HL-60 (cell line): ENCODE measurements at regions not wholly inside any gene's neighbourhood (a gene's known extent, or its start where the extent isn't known, plus 50 kb on each side); places are given as distances from the start of the nearest gene placed in this dataset.

Experiments
- DNase-seq, 2 experiments: peaks; one replicate each; pipeline ENCODE4 v3.0.0-alpha.2; 2010 to 2020; ENCODE audit warnings: low read depth in 1 of 2, low spot score in 1 of 2
- H3K27ac ChIP-seq: fragments of 250-450 bp; sonication (Bioruptor Pico); replicated peaks from 2 replicates; pipeline ENCODE4 v1.5.1; 2020; ENCODE audit warnings: mild to moderate bottlenecking, moderate library complexity
- H3K27me3 ChIP-seq: fragments of 250-450 bp; sonication (Bioruptor Pico); 2 replicates; pipeline ENCODE4 v1.5.1; 2021; ENCODE audit warnings: mild to moderate bottlenecking, moderate library complexity; ENCODE audit not compliant: insufficient read depth, poor library complexity, severe bottlenecking
- H3K4me3 ChIP-seq: replicated peaks from 2 replicates; pipeline ENCODE4 v1.5.1; 2011; ENCODE audit warnings: mild to moderate bottlenecking, control low read depth, low read length; ENCODE audit not compliant: insufficient read depth
- GABPA ChIP-seq: IDR thresholded peaks from 2 replicates; pipeline ENCODE4 v1.6.1; 2012; ENCODE audit warnings: low read depth
- POLR2AphosphoS5 ChIP-seq: IDR thresholded peaks from 2 replicates; pipeline ENCODE4 v1.6.1; 2012; ENCODE audit warnings: low read depth
- SPI1 ChIP-seq: IDR thresholded peaks from 2 replicates; pipeline ENCODE4 v1.6.1; 2012; ENCODE audit warnings: low read depth, mild to moderate bottlenecking, borderline replicate concordance
- TF ChIP-seq, protein P1 (sequence below): IDR thresholded peaks from 2 replicates; pipeline ENCODE4 v1.6.1; 2012; ENCODE audit warnings: low read depth; ENCODE audit not compliant: insufficient replicate concordance
- TF ChIP-seq, protein P2 (sequence below): IDR thresholded peaks from one replicate; pipeline ENCODE4 v1.5.1; 2011; ENCODE audit warnings: low read length, control low read depth, inconsistent platforms; ENCODE audit not compliant: insufficient read depth

GRCh38 chr20:55160037-55160436 lies 684.6 kb downstream of the DOK5 start:
- no peak for DNase-seq
- TF ChIP-seq GABPA (no peak), SPI1 (no peak)
- TF ChIP-seq, protein P1, sequence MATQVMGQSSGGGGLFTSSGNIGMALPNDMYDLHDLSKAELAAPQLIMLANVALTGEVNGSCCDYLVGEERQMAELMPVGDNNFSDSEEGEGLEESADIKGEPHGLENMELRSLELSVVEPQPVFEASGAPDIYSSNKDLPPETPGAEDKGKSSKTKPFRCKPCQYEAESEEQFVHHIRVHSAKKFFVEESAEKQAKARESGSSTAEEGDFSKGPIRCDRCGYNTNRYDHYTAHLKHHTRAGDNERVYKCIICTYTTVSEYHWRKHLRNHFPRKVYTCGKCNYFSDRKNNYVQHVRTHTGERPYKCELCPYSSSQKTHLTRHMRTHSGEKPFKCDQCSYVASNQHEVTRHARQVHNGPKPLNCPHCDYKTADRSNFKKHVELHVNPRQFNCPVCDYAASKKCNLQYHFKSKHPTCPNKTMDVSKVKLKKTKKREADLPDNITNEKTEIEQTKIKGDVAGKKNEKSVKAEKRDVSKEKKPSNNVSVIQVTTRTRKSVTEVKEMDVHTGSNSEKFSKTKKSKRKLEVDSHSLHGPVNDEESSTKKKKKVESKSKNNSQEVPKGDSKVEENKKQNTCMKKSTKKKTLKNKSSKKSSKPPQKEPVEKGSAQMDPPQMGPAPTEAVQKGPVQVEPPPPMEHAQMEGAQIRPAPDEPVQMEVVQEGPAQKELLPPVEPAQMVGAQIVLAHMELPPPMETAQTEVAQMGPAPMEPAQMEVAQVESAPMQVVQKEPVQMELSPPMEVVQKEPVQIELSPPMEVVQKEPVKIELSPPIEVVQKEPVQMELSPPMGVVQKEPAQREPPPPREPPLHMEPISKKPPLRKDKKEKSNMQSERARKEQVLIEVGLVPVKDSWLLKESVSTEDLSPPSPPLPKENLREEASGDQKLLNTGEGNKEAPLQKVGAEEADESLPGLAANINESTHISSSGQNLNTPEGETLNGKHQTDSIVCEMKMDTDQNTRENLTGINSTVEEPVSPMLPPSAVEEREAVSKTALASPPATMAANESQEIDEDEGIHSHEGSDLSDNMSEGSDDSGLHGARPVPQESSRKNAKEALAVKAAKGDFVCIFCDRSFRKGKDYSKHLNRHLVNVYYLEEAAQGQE = no peak
- TF ChIP-seq, protein P2, sequence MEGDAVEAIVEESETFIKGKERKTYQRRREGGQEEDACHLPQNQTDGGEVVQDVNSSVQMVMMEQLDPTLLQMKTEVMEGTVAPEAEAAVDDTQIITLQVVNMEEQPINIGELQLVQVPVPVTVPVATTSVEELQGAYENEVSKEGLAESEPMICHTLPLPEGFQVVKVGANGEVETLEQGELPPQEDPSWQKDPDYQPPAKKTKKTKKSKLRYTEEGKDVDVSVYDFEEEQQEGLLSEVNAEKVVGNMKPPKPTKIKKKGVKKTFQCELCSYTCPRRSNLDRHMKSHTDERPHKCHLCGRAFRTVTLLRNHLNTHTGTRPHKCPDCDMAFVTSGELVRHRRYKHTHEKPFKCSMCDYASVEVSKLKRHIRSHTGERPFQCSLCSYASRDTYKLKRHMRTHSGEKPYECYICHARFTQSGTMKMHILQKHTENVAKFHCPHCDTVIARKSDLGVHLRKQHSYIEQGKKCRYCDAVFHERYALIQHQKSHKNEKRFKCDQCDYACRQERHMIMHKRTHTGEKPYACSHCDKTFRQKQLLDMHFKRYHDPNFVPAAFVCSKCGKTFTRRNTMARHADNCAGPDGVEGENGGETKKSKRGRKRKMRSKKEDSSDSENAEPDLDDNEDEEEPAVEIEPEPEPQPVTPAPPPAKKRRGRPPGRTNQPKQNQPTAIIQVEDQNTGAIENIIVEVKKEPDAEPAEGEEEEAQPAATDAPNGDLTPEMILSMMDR = no peak
- Histone ChIP-seq H3K27me3 (no peaks in the 10 kb centered on the region), H3K27ac (no peak overlapping the region), H3K4me3 (no peak overlapping the region)

- Histone ChIP-seq H3K27ac (no peak overlapping the region), H3K27me3 (no peaks in the 10 kb centered on the region), H3K4me3 (no peak overlapping the region)
- no peak for TF ChIP-seq POLR2AphosphoS5
- no peak for TF ChIP-seq GABPA
- no peak for TF ChIP-seq SPI1
- TF ChIP-seq, protein P2 = no peak
- TF ChIP-seq, protein P1 = no peak
- DNase-seq = no peak
Measured at GRCh38 chr20:55159230-55159629, 683.8 kb downstream of the DOK5 start.

DNA sequence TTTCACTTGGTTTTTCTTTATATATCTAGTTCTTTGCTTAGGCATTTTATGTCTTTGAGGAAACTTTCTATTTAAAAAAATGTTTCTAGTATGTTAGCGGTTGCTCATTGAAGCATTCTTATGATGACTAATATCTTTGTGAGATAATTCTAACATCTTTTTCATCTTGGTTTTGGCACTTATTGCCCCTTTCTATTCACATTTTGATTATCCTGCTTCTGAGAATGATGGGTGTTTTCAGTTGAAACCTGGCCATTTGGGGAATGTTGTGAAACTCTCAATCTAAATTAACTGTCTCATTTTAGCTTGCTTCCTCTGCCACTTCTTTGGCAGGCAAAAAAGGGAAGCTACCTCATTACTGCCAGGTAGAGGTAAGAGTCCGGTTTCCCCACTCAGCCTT lies 683.1 kb downstream of the DOK5 start:
- Histone ChIP-seq H3K4me3 (no peak overlapping the region), H3K27me3 (no peaks in the 10 kb centered on the region), H3K27ac (no peak overlapping the region)
- DNase-seq = no peak
- TF ChIP-seq GABPA = no peak
- TF ChIP-seq POLR2AphosphoS5 = no peak
- TF ChIP-seq, protein P2 = no peak
- TF ChIP-seq SPI1 = no peak
- TF ChIP-seq, protein P1 = no peak
